Sciatic nerve (tissue), 2 donors: ENCODE measurements at regions not wholly inside any gene's neighbourhood (a gene's known extent, or its start where the extent isn't known, plus 50 kb on each side); places are given as distances from the start of the nearest gene placed in this dataset.
"Not testable (repeated sequence)": the region's sequence is repeated elsewhere in the genome, so short reads cannot be mapped to it uniquely, and the experiment has no call there.

ENCODE experiments used
- ATAC-seq: fragments of 200-7000 bp; cut with Tn5 transposase; one replicate; pipeline ENCODE4 v1.9.1; 2020; ENCODE audit warnings: mild to moderate bottlenecking, moderate library complexity
- DNase-seq: peaks from one replicate; pipeline ENCODE4 v3.0.0-alpha.2; 2020; ENCODE audit warnings: low spot score
- intact Hi-C: fragments of 100-400 bp; cut with DNase I; formaldehyde crosslinking; loops from one replicate; pipeline ENCODE4 v1.14.2; 2022
- donor health status: DM: no; HTN: no; CAD: no.
- donor health status: DM: no; HTN: no; CAD: no.

GRCh38 chr11:37942081-37942480 lies 1344.0 kb upstream of the RAG2 start:
- ATAC-seq (no peak), DNase-seq (no peak)
- intact Hi-C loops, result no loop called here

- ATAC-seq (no peak), DNase-seq (no peak)
- intact Hi-C loops, result no loop called here
Observed at GRCh38 chr11:37929100-37929653, 1331.1 kb upstream of the RAG2 start.

- ATAC-seq (no peak), DNase-seq (no peak)
- intact Hi-C loops, result no loop called here
Observed at GRCh38 chr11:37926772-37927171, 1328.7 kb upstream of the RAG2 start.

- intact Hi-C loops, result no loop called here
- no peak for DNase-seq
- ATAC-seq, result no peak
Observed at GRCh38 chr11:37916331-37916730, 1318.3 kb upstream of the RAG2 start.

- ATAC-seq (no peak), DNase-seq (no peak)
- intact Hi-C loops, result no loop called here
Observed at GRCh38 chr11:37914859-37915258, 1316.8 kb upstream of the RAG2 start.

- ATAC-seq (no peak), DNase-seq (no peak)
Observed at GRCh38 chr11:37908219-37908548, 1310.1 kb upstream of the RAG2 start.

GRCh38 chr11:37907436-37908218 lies 1309.6 kb upstream of the RAG2 start:
- intact Hi-C loops, result no loop called here
- no peak for DNase-seq
- no peak for ATAC-seq

More at GRCh38 chr11:37908219-37908548, 1310.1 kb upstream of the RAG2 start:
- intact Hi-C loops, result no loop called here

GRCh38 chr11:37905707-37906417 lies 1307.8 kb upstream of the RAG2 start:
- intact Hi-C loops, result no loop called here
- ATAC-seq (no peak), DNase-seq (no peak)

- intact Hi-C loops, result no loop called here
- DNase-seq (no peak), ATAC-seq (no peak)
Observed at GRCh38 chr11:37896016-37896415, 1298.0 kb upstream of the RAG2 start.

- intact Hi-C loops, result no loop called here
- ATAC-seq (no peak), DNase-seq (no peak)
Observed at GRCh38 chr11:37881741-37882140, 1283.7 kb upstream of the RAG2 start.

GRCh38 chr11:37861671-37862070 lies 1263.6 kb upstream of the RAG2 start:
- ATAC-seq (no peak), DNase-seq (no peak)
- intact Hi-C loops, result no loop called here

- ATAC-seq, intact Hi-C loops: not testable (repeated sequence)
Observed at GRCh38 chr11:37858806-37859537, 1260.9 kb upstream of the RAG2 start.

GRCh38 chr11:37858398-37858797 lies 1260.4 kb upstream of the RAG2 start:
- intact Hi-C loops, result no loop called here
- DNase-seq (no peak), ATAC-seq (no peak)

More at GRCh38 chr11:37858806-37859537, 1260.9 kb upstream of the RAG2 start:
- not testable (repeated sequence) for DNase-seq

- intact Hi-C loops, result no loop called here
- no peak for ATAC-seq
Observed at GRCh38 chr11:37857726-37858125, 1259.7 kb upstream of the RAG2 start.

GRCh38 chr11:37849706-37850105 lies 1251.7 kb upstream of the RAG2 start:
- DNase-seq (no peak), ATAC-seq (no peak)
- intact Hi-C loops, result no loop called here

More at GRCh38 chr11:37857726-37858125, 1259.7 kb upstream of the RAG2 start:
- DNase-seq, result no peak

- DNase-seq (no peak), ATAC-seq (no peak)
- intact Hi-C loops, result no loop called here
Observed at GRCh38 chr11:37843603-37844002, 1245.6 kb upstream of the RAG2 start.

GRCh38 chr11:37841016-37841415 lies 1243.0 kb upstream of the RAG2 start:
- ATAC-seq (no peak), DNase-seq (no peak)
- intact Hi-C loops, result no loop called here

GRCh38 chr11:37840345-37840744 lies 1242.3 kb upstream of the RAG2 start:
- DNase-seq, ATAC-seq, intact Hi-C loops: not testable (repeated sequence)

- intact Hi-C loops, result no loop called here
- ATAC-seq (no peak), DNase-seq (no peak)
Observed at GRCh38 chr11:37830529-37830928, 1232.5 kb upstream of the RAG2 start.
